Immature natural killer cell (primary cell): ENCODE measurements at regions not wholly inside any gene's neighbourhood (a gene's known extent, or its start where the extent isn't known, plus 50 kb on each side); places are given as distances from the start of the nearest gene placed in this dataset.
"Not testable (repeated sequence)": the region's sequence is repeated elsewhere in the genome, so short reads cannot be mapped to it uniquely, and the experiment has no call there.

ENCODE experiments used
- DNase-seq, 3 donors: peaks; one replicate each; pipeline ENCODE4 v3.0.0; 2022; ENCODE audit warnings: mixed read lengths in 1 of 3
- H3K27ac Mint-ChIP-seq, 6 donors: one replicate each; pipeline ENCODE4 v1.8.0; 2020; ENCODE audit warnings: mixed read lengths in 6 of 6, mild to moderate bottlenecking in 5 of 6, inconsistent platforms in 4 of 6, moderate library complexity in 3 of 6
- H3K27me3 Mint-ChIP-seq, 3 donors: one replicate each; pipeline ENCODE4 v1.8.0; 2020 to 2021; ENCODE audit warnings: low read depth in 3 of 3, mild to moderate bottlenecking in 3 of 3, mixed read lengths in 3 of 3, moderate library complexity in 3 of 3, inconsistent platforms in 1 of 3
- H3K36me3 Mint-ChIP-seq, 3 donors: one replicate each; pipeline ENCODE4 v1.8.0; 2020; ENCODE audit warnings: mixed read lengths in 3 of 3, inconsistent platforms in 2 of 3, mild to moderate bottlenecking in 2 of 3
- H3K4me1 Mint-ChIP-seq, 2 donors: one replicate each; pipeline ENCODE4 v1.8.0; 2020; ENCODE audit warnings: inconsistent platforms in 2 of 2, mild to moderate bottlenecking in 2 of 2, mixed read lengths in 2 of 2, moderate library complexity in 1 of 2
- H3K4me3 Mint-ChIP-seq, 5 donors: one replicate each; pipeline ENCODE4 v1.8.0; 2020; ENCODE audit warnings: mild to moderate bottlenecking in 5 of 5, mixed read lengths in 5 of 5, inconsistent platforms in 3 of 5, moderate library complexity in 3 of 5
- H3K9me3 Mint-ChIP-seq, 6 donors: one replicate each; pipeline ENCODE4 v1.8.0; 2020; ENCODE audit warnings: mild to moderate bottlenecking in 6 of 6, mixed read lengths in 6 of 6, inconsistent platforms in 4 of 6, moderate library complexity in 3 of 6

GRCh38 chr2:34143149-34143548 lies 544.0 kb upstream of the FAM98A start:
- Mint-ChIP-seq H3K36me3 (no peaks in the 10 kb centered on the region), H3K4me1 (no peaks in the 10 kb centered on the region)

GRCh38 chr2:34142531-34143008 lies 543.5 kb upstream of the FAM98A start:
- peaks cover 6 to 26% (median 12%) of the 10 kb centered on the region in 6 donors for H3K9me3 Mint-ChIP-seq
- not testable (repeated sequence) for DNase-seq, H3K36me3 Mint-ChIP-seq, H3K27me3 Mint-ChIP-seq, H3K27ac Mint-ChIP-seq, H3K4me1 Mint-ChIP-seq, H3K4me3 Mint-ChIP-seq

More at GRCh38 chr2:34143149-34143548, 544.0 kb upstream of the FAM98A start:
- H3K27me3 Mint-ChIP-seq, result peaks cover 0 to 5% (median 2%) of the 10 kb centered on the region in 3 donors
- no peak for DNase-seq
- H3K4me3 Mint-ChIP-seq, result no peak overlapping the region
- H3K9me3 Mint-ChIP-seq, result peaks cover 6 to 26% (median 12%) of the 10 kb centered on the region in 6 donors
- no peak overlapping the region for H3K27ac Mint-ChIP-seq

- H3K9me3 Mint-ChIP-seq, result peaks cover 0 to 21% (median 10%) of the 10 kb centered on the region in 6 donors
- H3K4me1 Mint-ChIP-seq, H3K27ac Mint-ChIP-seq, H3K27me3 Mint-ChIP-seq, DNase-seq, H3K36me3 Mint-ChIP-seq, H3K4me3 Mint-ChIP-seq: not testable (repeated sequence)
Observed at GRCh38 chr2:34133065-34133464, 534.0 kb upstream of the FAM98A start.

- Mint-ChIP-seq H3K27ac (no peak overlapping the region), H3K9me3 (peaks cover 4 to 32% (median 10%) of the 10 kb centered on the region in 6 donors), H3K36me3 (no peaks in the 10 kb centered on the region), H3K4me3 (no peak overlapping the region), H3K4me1 (no peaks in the 10 kb centered on the region), H3K27me3 (peaks cover 0 to 3% (median 2%) of the 10 kb centered on the region in 3 donors)
- no peak for DNase-seq
Observed at GRCh38 chr2:34126279-34126678, 527.2 kb upstream of the FAM98A start.

GRCh38 chr2:34123996-34124785 lies 525.1 kb upstream of the FAM98A start:
- DNase-seq, result no peak
- peaks cover 0 to 4% (median 2%) of the 10 kb centered on the region in 3 donors for H3K27me3 Mint-ChIP-seq
- H3K36me3 Mint-ChIP-seq, result no peaks in the 10 kb centered on the region
- H3K9me3 Mint-ChIP-seq, result peaks cover 2 to 28% (median 7%) of the 10 kb centered on the region in 6 donors
- no peak overlapping the region for H3K4me3 Mint-ChIP-seq
- H3K4me1 Mint-ChIP-seq, result no peaks in the 10 kb centered on the region
- no peak overlapping the region for H3K27ac Mint-ChIP-seq

- Mint-ChIP-seq H3K9me3 (peaks cover 2 to 21% (median 5%) of the 10 kb centered on the region in 6 donors), H3K4me1 (no peaks in the 10 kb centered on the region), H3K4me3 (no peak overlapping the region), H3K36me3 (no peaks in the 10 kb centered on the region), H3K27ac (no peak overlapping the region), H3K27me3 (peaks cover 0 to 6% (median 1%) of the 10 kb centered on the region in 3 donors)
- no peak for DNase-seq
Observed at GRCh38 chr2:34121076-34121475, 522.0 kb upstream of the FAM98A start.

GRCh38 chr2:34115076-34115475 lies 516.0 kb upstream of the FAM98A start:
- Mint-ChIP-seq H3K36me3 (no peaks in the 10 kb centered on the region), H3K27me3 (peaks cover 0 to 2% (median 0%) of the 10 kb centered on the region in 3 donors), H3K27ac (no peak overlapping the region), H3K4me1 (no peaks in the 10 kb centered on the region), H3K9me3 (peaks cover 0 to 6% (median under 1%) of the 10 kb centered on the region in 6 donors), H3K4me3 (no peak overlapping the region)
- no peak for DNase-seq

GRCh38 chr2:34112161-34112560 lies 513.1 kb upstream of the FAM98A start:
- Mint-ChIP-seq H3K4me1 (no peaks in the 10 kb centered on the region), H3K36me3 (no peaks in the 10 kb centered on the region), H3K27ac (no peak overlapping the region), H3K9me3 (peaks cover 0 to 6% (median 2%) of the 10 kb centered on the region in 6 donors), H3K27me3 (no peaks in the 10 kb centered on the region), H3K4me3 (no peak overlapping the region)
- DNase-seq, result no peak

GRCh38 chr2:34110392-34110791 lies 511.3 kb upstream of the FAM98A start:
- Mint-ChIP-seq H3K27ac (no peak overlapping the region), H3K4me3 (no peak overlapping the region), H3K36me3 (no peaks in the 10 kb centered on the region), H3K9me3 (peaks cover 0 to 6% (median 2%) of the 10 kb centered on the region in 6 donors), H3K27me3 (no peaks in the 10 kb centered on the region), H3K4me1 (no peaks in the 10 kb centered on the region)
- no peak for DNase-seq

- Mint-ChIP-seq H3K27ac (no peak overlapping the region), H3K36me3 (no peaks in the 10 kb centered on the region), H3K9me3 (peaks cover 0 to 5% (median 0%) of the 10 kb centered on the region in 6 donors), H3K4me3 (no peak overlapping the region), H3K27me3 (peaks cover 0 to 2% (median 0%) of the 10 kb centered on the region in 3 donors), H3K4me1 (no peaks in the 10 kb centered on the region)
- no peak for DNase-seq
Observed at GRCh38 chr2:34107811-34108210, 508.7 kb upstream of the FAM98A start.

GRCh38 chr2:34105006-34105767 lies 506.1 kb upstream of the FAM98A start:
- Mint-ChIP-seq H3K4me3 (no peak overlapping the region), H3K9me3 (peaks cover 0 to 5% (median 0%) of the 10 kb centered on the region in 6 donors), H3K27me3 (peaks cover 0 to 2% (median 0%) of the 10 kb centered on the region in 3 donors)

GRCh38 chr2:34104601-34105000 lies 505.5 kb upstream of the FAM98A start:
- Mint-ChIP-seq H3K27me3 (peaks cover 0 to 2% (median 0%) of the 10 kb centered on the region in 3 donors), H3K27ac (no peak overlapping the region), H3K9me3 (peaks cover 0 to 2% (median 0%) of the 10 kb centered on the region in 6 donors), H3K4me1 (no peaks in the 10 kb centered on the region), H3K36me3 (no peaks in the 10 kb centered on the region), H3K4me3 (no peak overlapping the region)
- no peak for DNase-seq

More at GRCh38 chr2:34105006-34105767, 506.1 kb upstream of the FAM98A start:
- H3K27ac Mint-ChIP-seq, result no peak overlapping the region
- no peak for DNase-seq
- no peaks in the 10 kb centered on the region for H3K36me3 Mint-ChIP-seq
- no peaks in the 10 kb centered on the region for H3K4me1 Mint-ChIP-seq

- no peaks in the 10 kb centered on the region for H3K36me3 Mint-ChIP-seq
- no peak overlapping the region for H3K4me3 Mint-ChIP-seq
- H3K27ac Mint-ChIP-seq, result no peak overlapping the region
- no peaks in the 10 kb centered on the region for H3K9me3 Mint-ChIP-seq
- H3K4me1 Mint-ChIP-seq, result no peaks in the 10 kb centered on the region
- H3K27me3 Mint-ChIP-seq, result peaks cover 0 to 2% (median 0%) of the 10 kb centered on the region in 3 donors
- no peak for DNase-seq
Observed at GRCh38 chr2:34103437-34103836, 504.3 kb upstream of the FAM98A start.

- peaks cover 0 to 2% (median 0%) of the 10 kb centered on the region in 3 donors for H3K27me3 Mint-ChIP-seq
- no peak overlapping the region for H3K27ac Mint-ChIP-seq
- no peaks in the 10 kb centered on the region for H3K4me1 Mint-ChIP-seq
- DNase-seq, result no peak
- H3K4me3 Mint-ChIP-seq, result no peak overlapping the region
- H3K36me3 Mint-ChIP-seq, result no peaks in the 10 kb centered on the region
- H3K9me3 Mint-ChIP-seq, result no peaks in the 10 kb centered on the region
Observed at GRCh38 chr2:34102339-34102738, 503.2 kb upstream of the FAM98A start.
